ENCODE measurements at regions not wholly inside any gene's neighbourhood (a gene's known extent, or its start where the extent isn't known, plus 50 kb on each side); places are given as distances from the start of the nearest gene placed in this dataset.
"Not testable (repeated sequence)": the region's sequence is repeated elsewhere in the genome, so short reads cannot be mapped to it uniquely, and the experiment has no call there.

- DNase-seq = no peak
Measured at GRCh38 chr6:19892260-19892659, 55.1 kb downstream of the ID4 start.

GRCh38 chr6:19895866-19896692, 58.9 kb downstream of the ID4 start:
- no peak for DNase-seq

- no peak for DNase-seq
Measured at GRCh38 chr6:19896693-19897010, 59.5 kb downstream of the ID4 start.

- no peak for DNase-seq
Measured at GRCh38 chr6:19898141-19898740, 61.1 kb downstream of the ID4 start.

- no peak for DNase-seq
Measured at GRCh38 chr6:19902201-19902600, 65.0 kb downstream of the ID4 start.

- DNase-seq = not testable (repeated sequence)
Measured at GRCh38 chr6:19904408-19904807, 67.2 kb downstream of the ID4 start.

DNA sequence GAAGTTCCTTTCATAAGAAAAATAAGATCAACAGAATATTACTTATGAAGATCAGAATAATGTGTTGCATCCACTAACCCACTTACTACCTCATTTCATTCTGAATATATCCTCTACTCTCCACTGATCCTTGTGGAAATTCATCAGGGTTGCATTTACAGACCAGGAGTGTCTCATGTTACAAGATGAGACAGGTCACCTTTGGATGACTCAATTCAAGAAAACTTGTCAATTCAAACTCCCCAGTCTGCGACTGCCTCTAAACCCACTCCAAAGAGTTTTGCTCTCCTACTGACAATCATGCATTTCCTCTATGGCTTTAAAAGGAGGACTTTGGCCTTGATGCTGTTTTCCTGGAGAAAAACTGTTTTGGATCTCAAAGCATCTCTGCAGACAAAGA, 68.4 kb downstream of the ID4 start:
- DNase-seq = no peak

DNA sequence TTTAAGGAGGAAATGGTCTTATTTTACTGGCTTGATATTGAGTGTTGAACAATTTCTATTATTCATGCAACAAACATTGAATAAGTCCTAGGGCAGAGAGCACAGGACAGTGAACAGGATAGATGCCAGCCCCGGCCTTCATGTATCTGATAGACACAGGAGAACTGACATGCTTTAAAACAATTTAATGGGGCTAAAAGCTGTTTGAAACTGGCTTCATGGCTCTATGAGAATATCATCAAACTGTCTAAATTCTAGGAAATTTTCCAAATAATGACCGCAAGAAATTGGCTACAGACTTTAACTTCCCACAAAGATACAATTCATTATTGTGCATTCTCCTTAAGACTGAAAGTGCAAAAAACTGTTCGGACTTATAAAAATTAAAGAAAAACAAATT, 69.0 kb downstream of the ID4 start:
- DNase-seq = no peak

DNA sequence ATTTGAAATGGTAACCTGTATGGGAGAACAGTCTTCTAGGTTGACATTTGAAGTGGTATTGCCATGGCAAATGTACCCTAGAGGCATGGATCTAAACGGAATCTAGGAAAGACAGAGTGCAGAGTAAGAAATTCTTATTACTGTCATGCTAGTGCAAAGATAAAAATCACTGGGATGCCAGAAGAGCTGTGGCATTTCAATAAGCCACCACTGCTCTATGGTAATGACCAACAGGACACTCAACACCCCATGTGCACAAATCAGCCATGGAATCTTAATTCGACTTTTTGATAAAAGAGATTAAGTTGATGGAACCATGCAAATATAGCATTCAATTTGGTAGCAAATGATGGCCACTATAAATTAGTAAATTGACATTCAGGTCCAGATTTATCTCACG, 74.1 kb downstream of the ID4 start:
- DNase-seq = no peak

DNA sequence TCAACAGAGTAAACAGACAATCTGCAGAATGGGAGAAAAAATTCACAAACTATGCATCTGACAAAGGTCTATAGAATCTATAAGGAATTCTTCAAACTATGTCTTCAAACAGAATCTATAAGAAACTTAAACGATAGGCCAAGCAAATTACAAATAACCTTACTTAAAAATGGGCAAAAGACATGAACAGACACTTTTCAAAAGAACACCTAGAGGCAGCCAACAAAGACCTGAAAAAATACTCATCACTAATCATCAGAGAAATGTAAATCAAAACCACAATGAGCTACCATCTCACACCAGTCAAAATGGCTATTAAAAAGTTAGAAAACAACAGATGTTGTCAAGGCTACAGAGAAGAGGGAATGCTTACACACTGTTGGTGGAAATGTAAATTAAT, 81.3 kb downstream of the ID4 start:
- no peak for DNase-seq

DNA sequence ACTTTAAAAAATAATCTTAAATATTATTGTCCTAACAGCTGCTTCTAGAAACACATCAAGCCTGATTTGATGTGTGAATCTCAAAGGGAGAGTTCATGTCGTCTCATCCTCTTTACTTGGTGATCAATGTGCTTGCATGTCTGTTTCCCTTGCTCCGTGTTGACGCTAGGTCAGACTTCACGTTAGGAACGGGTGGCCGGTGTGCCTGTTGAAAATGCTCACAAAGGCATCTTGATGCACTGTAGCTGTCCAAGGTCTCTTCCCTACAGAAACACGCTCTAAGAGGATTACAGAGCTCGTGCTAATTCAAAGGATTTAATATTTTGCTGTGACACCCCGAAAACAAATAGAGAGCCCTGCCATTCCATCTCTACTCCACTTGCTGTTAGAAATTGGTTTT, 84.6 kb downstream of the ID4 start:
- DNase-seq = no peak

DNA sequence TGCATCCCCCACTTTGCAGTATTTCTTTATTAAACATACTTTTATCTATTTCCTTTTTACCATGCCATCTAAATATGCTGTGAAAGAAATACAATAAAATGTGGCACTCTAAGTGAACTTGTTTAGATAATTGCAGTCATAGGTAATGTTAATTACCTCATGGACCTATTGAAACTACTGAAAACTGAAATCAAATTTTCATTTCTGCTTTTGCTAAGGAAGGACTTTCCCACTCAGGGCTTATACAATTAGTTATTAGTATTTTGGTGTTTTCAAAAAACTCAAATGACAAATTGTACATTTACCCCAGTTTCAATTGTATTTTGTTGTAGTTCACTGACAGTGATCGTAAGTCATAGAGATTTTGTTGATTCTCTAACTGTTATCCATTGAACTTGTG, 88.4 kb downstream of the ID4 start:
- DNase-seq = no peak

DNA sequence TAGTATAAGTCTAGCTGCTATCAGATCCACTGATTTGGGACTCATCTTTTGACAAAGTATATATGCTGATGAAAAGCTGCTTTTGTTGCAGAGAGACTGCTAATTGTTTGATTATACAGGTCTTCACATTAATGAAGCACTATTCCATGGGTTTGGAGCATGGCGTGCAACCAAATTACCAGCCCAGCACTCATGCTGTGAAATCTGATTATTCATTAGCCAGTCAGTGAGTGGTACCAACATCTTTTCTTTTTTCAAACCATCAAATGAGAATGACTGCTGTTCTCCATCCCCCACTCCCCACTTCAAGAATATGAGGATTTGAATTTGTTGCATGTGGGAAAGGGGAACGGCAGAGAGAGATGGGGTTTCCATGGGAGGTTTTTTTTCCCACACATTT, 91.3 kb downstream of the ID4 start:
- DNase-seq = no peak

DNA sequence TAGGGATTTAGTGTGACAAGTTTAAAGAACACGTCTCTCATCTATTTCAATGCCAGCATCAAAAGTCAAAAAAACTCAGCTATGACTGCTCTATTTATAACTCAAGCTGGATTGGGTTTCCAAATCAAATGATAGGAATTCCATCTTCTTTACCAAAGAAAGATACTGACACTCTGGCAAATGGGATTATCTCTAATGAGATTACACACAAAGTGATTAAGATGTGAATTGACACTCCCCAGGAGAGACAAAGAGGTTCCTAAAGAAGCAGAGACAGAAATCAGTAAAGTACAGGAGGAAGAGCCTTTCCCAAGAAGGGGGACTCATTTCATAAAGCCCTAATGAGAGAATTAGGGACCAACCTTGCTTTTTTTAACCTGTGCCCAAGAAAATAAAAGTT, 92.1 kb downstream of the ID4 start:
- no peak for DNase-seq

- DNase-seq = no peak
Measured at GRCh38 chr6:19934996-19935591, 97.9 kb downstream of the ID4 start.

DNA sequence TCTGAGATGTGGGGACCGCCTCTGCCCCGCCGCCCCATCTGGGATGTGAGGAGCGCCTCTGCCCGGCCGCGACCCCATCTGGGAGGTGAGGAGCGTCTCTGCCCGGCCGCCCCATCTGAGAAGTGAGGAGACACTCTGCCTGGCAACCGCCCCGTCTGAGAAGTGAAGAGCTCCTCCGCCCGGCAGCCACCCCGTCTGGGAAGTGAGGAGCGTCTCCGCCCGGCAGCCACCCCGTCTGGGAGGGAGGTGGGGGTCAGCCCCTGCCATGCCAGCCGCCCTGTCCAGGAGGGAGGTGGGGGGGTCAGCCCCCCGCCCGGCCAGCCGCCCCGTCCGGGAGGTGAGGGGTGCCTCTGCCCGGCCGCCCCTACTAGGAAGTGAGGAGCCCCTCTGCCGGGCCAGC, 102.2 kb downstream of the ID4 start:
- DNase-seq = not testable (repeated sequence)

DNA sequence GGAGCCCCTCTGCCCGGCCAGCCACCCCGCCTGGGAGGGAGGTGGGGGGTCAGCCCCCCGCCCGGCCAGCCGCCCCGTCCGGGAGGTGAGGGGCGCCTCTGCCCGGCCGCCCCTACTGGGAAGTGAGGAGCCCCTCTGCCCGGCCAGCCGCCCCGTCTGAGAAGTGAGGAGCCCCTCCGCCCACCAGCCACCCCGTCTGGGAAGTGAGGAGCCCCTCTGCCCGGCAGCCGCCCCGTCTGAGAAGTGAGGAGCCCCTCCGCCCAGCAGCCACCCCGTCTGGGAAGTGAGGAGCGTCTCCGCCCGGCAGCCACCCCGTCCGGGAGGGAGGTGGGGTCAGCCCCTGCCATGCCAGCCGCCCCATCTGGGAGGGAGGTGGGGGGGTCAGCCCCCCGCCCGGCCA, 102.8 kb downstream of the ID4 start:
- DNase-seq = not testable (repeated sequence)

- DNase-seq = no peak
Measured at GRCh38 chr6:19943042-19943441, 105.9 kb downstream of the ID4 start.

- no peak for DNase-seq
Measured at GRCh38 chr6:19945843-19946358, 108.7 kb downstream of the ID4 start.

- DNase-seq = no peak
Measured at GRCh38 chr6:19949155-19949554, 112.0 kb downstream of the ID4 start.

- no peak for DNase-seq
Measured at GRCh38 chr6:19964115-19964514, 126.9 kb downstream of the ID4 start.

DNA sequence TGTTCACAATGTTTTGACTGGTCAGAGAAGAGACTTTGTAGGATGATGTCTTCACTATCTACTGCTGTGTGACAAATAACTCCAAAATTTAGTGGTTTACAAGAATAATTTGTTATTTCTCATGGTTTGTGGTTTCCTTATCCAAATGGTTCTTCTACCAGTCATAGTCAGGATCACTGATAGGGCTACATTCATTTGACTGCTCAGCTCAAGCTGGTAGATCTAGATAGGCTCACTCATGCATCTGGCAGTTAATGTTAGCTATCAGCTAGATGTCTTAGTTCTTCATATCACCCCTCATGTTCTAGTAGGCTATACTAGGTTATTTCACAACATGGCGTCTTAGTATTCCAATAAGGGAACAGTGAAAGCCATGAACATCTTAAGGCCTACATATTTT, 131.0 kb downstream of the ID4 start:
- DNase-seq = no peak

GRCh38 chr6:19972221-19972620, 135.1 kb downstream of the ID4 start:
- DNase-seq = no peak

- DNase-seq = no peak
Measured at GRCh38 chr6:19976411-19977129, 139.4 kb downstream of the ID4 start.
